HG03139 (cell line): ENCODE measurements at regions not wholly inside any gene's neighbourhood (a gene's known extent, or its start where the extent isn't known, plus 50 kb on each side); places are given as distances from the start of the nearest gene placed in this dataset.
A peak's percentile ranks its signal among the peaks of the same experiment; 100 is the strongest.

ENCODE experiments used
- ATAC-seq: cut with Tn5 transposase; IDR thresholded peaks from one replicate; pipeline ENCODE4 v1.9.1; 2021; ENCODE audit not compliant: unreplicated experiment

DNA sequence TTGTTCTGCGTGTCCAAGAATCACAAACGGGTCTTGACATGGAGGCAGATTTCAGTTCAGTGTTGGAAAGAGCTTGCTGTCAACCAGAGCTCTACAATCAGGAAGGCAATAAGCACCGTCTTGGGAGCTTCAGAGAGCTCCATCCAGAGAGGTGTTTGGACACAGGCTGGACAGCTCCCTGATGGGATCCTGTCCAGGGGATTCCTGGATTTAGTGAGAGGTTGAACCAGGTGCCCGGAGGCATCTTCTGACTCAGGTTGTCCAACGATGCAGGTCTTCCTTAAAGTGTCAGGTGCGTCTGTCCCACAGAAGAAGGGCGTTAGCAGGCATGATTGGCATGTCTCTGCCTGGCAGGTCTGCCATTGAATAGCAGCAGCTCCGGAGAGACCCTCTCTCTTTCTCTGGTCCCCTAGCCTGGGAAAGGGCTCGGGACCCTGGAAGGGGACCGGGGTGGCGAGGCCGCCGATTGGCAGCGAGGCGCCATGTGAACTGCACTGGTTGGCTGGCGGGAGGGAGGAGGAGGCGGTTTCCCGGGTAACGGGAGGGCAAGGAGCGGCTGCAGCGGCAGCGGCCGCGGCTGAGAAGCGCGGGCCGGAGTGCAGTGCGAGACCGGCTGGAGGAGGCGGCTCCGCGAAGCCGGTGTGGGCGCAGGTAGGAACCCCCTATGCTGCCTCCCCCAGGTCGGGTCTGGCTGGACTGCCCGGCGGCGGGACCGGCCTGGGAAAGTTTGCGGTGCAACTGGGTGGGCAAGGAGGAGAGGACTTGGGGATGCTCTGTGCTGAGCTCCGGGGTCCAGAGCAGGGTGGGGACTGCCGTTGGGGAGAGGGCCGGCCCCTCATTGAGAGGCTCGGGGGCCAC, 104.1 kb upstream of the E2F8 start:
- no peak for ATAC-seq

DNA sequence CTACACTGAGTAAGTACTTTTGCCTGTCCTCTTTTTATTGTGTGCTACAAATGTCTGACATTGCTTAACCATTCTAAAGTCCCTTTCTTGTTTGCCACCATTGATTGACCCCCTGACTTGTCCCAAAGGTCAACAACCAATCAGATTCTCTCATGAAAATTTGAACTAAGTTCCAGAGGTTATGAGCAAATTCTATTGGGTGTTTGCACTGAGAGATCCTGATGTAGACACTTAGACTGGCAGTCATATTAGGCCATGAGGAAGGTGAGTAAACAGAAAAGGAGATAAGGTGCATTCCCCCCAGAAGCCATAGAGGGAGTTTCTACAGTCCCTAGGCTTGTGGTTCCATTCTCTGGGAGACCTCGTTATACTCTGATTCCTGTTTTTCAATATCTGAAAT, 101.3 kb upstream of the E2F8 start:
- no peak for ATAC-seq

DNA sequence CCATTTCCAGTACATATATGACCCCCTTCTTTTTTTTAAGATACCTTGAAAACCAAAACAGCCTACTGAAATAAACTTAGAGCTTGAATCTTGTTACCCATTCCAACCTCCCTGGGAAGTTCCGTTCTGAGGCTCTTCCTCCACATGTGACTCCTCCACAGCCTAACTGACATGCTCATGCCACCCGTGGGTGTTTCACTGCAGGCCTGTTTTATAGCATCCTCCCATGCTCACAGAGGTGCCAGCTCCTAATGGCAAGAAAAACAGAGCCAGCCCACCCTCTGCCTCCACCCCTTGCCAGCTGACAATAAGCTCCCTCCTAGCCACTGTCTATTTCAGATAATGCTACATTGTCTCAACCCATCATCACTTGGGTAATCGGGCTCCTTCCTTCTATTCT, 97.6 kb upstream of the E2F8 start:
- ATAC-seq: no peak

DNA sequence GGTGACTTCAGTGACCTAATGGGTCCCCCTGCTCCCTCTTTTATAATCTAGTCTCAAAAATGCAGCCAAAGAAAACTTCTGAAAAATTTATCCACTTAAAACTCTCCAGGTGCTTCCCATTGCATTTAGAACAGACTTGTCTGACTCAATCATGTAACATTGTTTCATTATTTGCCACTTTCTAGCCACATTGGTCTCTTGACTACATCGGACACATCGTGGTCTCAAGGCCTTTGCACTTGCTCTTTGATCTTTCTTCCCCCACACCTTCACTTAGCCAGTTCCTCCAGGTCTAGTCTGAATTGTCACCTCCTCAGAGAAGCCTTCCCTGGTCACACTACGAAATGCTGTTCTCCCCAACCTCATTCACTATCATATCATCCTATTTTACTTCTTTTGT, 97.0 kb upstream of the E2F8 start:
- ATAC-seq: no peak

DNA sequence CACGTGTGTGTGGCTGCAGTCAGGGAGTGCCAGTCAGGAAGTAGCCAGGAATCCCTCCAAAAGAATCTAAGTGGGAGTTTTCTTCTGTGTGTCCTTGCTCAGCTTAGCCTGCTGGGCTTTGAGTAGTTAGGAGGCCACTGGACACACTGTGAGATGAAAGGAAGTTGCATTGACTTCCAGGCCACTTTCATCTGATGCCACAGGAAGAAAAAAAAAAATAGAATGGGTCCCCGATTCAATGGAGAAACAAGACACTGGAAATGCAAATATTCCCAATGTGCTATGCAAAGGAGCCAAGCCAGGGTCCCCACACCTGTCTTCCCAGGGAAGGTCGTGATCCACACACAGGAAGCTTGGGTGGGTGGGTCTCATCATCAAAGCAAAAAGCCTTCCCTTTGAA, 95.6 kb upstream of the E2F8 start:
- no peak for ATAC-seq

DNA sequence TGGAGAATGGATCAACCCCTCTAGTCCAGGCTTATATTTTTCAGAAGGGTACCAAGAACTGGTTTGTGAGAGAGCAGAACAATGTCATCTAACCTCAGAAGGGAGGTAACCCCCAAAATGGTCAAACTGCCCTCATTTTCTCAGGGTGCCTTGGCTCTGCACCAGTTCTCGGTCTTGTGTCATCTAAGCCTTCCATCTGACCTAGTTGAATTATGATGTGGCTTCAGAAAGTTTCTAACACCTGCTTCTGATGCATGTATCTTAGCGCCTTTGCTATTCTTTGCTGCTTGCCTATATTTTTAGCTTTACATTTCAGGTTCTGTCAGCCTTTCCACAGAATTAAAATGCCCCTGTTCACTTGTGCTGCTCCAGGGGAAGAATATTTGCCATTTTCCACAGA, 91.7 kb upstream of the E2F8 start:
- ATAC-seq: no peak

DNA sequence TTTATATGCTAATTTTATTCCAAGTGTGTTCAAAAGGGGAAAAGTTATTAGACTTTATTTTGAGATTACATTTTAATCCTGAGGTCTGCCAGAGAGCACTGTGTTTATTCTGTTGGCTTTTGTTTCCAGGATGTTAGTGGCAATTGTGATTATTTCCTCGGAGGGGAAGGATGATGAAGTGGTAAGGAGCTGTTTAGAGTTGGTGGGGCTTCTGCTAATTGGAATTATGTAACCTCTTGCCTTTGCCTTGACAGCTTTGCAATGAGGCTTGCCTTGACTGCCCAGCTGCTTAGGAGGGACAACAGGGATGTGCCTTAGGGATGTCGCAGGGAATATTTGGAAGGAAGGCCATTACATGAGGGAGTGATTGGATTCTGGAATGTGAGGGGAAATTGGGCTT, 89.7 kb upstream of the E2F8 start:
- no peak for ATAC-seq

DNA sequence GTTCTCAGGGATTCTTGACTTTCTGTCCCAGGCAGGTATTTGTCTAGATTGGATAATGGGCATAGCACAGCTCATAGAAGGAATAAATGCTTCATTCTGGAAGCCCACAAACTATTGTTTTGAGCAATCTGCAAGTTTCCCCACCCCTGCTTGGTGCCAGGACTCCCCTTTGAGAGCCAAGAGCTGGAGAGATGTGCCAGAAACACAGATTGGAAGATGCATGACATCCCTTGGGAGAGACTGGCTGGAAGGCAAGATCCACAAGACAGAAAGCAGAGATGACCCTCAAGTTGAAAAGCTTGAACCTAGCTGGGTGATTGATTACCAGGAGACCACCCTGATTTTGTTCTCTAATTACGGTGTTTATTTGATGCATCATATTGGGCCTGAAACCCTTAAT, 89.2 kb upstream of the E2F8 start:
- ATAC-seq: no peak

DNA sequence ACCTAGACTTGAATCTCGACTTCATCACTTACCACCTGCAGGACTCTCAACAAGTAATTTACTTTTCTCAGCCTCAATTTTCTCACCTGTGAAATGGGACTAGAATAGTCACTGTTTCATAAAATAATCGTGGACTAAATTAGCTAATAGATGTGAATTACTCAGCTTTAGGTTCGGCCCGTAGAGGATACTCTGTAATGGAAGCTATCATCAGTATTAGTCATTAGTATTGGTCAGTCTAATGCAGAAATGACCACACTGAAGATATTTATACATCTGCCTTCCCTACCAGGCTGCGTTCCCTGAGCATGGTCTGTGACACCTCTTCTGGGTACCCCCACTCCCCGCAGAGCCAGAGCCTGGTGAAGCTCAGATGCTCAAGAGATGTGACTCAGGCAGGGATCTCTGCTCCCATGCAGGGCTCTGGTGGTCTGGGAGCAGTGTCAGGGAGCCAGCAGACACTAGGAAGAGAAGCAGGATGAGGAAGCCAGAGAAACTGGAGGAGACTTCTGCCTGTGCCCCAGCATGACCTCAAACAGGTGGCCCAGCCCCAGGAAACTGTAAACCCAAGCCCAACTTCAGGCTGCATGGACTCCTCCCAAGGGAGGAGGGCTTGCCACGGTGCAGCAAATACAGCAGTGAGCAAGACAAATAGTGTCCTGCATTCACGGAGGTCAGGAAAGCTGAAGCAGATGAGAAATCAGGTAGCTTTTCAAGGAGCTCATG, 88.0 kb upstream of the E2F8 start:
- ATAC-seq: no peak

DNA sequence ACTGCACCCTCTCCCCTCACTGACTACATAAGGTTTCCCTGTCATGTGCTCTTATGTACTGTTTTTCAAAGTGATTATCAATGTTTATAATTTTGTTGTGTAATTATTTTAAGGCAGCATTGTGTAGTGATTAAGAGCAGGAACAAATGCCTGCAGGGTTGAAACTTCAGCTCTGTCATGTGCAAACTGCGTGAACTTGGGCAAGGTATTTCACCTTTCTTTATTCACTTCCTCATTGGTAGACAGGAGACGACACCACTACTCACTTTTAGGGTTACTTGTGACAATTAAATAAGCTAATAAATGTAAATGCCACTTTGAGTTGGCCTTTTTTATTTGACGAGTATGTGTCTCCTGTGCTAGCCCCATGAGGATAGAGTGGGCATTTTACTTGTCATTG, 86.5 kb upstream of the E2F8 start:
- ATAC-seq: no peak

DNA sequence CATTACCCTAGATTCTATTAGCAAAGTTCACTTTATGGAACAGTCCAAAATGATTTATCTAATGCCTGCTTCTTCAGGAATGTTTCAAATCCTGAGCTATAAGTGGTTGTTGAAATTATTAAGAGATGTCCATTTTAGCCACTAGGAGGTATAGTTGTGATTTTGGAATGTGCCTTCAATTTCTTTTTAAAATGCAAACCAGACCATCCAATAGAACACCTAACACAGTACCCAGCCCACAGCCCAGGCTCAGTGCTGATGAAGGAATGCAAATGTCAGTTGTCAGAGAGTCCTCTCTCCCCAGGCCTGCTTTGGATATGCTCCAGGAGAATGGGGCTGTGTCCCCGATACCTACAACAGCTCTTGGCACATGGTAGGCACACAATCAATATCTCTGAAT, 85.8 kb upstream of the E2F8 start:
- no peak for ATAC-seq

DNA sequence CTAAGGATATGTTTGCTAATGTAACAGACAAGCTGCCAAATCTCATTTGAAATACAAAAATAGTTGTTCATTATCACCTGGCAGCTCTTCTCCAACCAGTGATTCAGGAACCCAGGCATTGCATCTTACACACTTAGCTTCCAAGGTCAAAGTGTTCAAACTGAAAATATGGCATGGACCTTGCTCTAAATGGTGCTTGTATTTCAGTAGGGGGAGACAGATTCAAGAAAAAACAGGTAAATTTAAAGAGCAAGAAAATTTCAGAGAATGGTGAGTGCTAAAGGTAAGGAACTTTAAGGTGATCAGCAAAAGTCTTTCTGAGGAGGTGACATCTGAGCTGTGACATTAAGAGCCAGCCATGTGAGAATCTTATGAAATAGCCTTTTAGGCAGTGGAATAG, 82.8 kb upstream of the E2F8 start:
- no peak for ATAC-seq

DNA sequence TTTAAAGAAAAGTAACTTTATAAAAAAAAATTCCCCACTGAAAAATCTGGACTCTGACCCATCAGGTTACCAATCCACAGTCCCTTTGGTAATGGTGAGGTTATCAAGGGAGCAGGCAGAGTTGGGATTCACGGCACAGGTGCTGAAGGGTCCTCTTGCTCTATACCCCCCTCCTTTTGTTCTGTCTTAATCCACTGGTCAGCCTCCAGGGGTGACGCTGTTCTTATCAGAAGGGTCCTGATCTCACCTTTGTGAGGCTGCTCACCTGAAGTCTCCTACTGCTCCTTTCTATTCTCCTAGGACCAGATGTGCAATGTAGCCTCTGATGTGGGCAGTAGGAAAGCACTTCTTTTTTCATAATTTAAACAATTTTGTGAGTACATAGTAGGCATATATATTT, 80.6 kb upstream of the E2F8 start:
- no peak for ATAC-seq

DNA sequence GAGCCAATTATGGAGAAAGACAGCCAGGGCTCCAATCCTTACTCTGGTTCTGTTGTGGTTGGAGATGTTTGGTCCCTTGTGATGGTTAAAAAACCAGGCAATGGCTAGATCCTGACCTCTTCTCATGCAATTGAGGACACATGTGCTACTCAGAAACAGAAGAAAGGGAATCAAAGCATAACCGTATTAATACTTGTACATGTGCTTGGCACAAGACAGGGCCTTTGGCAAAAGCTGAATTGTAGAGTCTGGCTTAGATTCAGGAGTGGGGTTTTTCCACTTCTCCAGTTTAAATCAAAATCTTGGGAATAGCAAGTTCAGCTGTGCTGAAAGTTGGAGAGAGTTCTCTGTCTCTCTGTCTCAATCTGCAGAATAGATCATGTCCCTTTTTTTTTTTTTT, 80.1 kb upstream of the E2F8 start:
- no peak for ATAC-seq

DNA sequence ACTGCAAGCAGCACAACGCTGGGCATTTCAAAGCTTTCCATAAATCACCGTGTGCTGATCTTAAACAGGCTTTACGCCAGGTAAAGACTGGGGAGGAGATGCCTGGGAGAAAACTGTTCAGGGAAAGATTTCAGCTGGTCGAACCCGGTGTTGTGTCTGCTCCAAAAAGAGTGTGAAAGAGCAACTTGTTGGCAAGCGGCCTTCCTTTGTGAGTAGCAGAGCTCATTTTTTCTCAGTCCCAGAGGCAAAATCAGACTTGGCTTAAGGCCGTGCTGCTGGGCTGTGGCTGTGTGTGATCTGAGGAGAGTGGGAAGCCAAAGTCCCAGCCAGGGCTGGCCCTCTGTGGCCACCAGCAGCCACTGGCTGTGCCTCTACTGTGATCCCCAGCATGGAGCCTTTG, 75.7 kb upstream of the E2F8 start:
- no peak for ATAC-seq

DNA sequence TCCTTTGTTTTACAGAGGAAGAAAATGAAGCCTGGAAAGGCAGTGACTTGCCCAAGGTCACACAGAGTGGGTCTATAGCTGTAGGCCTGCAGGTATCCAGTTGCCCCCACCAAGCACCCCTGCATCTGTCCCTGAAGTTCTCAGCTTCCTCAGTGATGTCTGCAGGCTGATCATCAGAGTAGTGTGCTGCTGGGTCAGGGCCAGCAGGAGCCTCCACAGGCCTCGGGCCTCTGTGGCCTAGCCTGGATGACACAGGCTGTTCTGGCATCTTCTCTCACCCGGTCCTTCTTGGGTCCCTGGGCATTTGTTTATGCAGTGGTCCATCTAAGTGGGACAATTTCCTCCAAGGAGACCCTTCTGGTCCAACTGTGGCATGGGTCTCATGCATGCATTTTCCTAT, 74.8 kb upstream of the E2F8 start:
- no peak for ATAC-seq

DNA sequence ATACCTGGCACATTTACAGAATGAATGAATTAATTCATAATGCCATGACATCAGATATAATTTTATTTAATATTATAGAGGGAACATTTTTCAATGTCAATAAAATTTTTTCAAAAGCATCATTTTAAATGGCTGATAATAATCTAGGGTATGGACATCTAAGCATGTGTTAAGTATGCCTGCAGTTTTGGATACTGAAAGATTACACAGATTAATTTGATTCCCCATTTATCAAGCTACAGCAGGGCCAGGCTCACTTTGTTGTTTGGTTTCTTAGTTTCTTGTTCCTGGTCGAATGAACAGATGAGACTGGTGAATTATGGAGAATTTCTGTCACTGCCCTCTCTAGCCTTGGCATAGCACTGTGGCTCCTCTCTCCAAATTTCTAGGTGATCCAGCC, 72.4 kb upstream of the E2F8 start:
- no peak for ATAC-seq

DNA sequence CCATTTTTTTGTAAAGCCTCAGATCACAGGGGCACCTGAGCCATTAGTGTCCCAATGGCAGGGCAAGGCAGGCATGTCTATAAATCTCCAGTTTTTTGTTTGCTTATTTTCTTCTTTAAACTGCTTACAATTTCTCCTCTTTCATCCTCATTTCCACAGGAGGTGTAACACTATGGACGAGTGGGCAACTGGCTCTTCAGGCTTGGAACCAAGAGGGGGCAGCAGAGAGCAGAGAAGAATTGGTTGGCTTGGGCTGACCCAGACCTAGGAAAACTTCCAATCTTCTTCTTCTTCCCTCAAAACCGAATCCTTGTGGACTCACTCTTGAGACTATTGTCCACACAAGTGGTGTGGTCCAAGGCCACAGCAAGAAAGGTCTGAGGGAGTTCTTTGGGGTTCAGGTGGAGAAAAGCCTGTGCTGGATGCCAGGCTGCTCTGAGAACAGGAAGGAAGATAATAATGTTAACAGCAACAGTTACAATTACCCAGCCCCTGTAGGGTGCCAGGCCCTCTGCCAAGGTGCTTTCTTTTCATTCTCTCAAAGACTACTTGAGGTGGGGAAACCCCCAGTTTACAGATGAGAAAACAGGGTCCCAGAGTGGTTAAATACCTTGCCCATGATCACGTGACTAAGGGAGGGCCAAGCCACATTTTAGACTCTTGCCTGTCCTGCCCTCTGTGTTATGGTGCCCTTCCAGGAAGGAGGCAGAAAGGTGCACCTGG, 70.7 kb upstream of the E2F8 start:
- ATAC-seq: peak; percentile 63

DNA sequence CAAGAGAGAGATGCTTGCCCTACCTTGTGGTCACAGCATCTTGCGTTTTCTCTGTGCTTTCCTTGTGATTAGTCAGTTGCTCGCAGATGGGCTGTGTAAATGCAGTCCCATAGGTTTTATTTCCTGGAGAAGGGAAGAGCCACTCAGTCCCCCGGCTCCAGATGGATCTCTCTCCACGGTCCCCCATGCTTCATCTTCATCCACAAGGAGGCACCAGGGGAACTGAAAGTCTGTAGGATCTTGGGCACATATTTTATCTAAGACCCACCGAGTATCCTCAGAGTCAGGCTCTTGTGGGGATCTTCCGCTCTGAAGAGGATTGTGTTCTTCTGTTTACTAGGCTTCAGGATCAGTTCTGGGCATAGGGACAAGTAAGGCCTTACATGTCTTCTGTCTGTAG, 66.8 kb upstream of the E2F8 start:
- ATAC-seq: no peak

DNA sequence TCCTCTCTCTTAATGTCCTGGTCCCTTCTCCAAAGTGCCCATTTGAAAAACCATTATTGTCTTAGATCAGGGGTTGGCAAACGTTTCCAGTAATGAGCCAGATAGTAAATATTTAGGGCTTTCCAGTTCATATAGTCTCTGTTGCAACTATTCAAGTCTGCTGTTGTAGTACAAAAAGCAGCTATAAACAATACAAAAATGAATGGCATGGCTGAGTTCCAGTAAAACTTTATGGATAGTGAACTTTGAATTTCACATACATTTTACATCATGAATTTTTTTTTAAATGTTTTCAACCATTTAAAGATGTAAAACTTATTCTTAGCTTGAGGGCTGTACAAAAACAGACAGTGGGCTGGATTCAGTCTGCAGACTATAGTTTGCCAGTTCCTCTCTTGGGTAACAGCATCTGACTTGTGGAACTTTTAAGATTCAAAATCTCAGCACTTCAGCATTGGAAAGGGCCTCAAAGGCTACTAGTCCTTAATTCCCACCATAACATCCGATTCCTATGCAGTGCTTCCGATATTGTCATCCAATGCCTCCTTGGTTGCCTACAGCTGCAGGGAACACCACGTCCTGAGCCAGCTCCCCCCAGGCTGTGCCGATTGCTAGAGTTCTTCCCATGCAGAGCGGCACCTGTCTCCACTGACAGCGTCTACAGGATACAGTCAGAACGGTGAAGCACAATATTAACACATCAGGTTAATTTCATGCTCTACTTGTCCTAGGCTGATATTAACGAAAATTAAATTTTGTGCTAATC, 65.6 kb upstream of the E2F8 start:
- no peak for ATAC-seq

DNA sequence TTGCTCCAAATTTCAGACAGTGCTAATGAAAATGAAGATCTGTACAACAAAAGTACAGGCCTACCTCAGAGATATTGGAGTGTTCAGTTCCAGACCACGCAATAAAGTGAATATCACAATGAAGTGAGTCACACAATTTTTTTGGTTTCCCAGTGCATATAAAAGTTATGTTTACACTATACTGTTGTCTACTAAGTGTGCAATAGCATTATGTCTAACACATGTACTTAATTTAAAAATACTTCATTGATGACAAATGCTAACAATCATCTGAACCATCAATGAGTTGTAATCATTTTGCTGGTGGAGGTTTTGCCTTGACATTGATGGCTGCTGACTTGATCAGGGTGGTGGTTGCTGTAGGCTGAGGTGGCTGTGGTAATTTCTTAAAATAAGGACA, 60.6 kb upstream of the E2F8 start:
- ATAC-seq: no peak
